Smooth muscle cell (in vitro differentiated cells): ENCODE measurements at regions not wholly inside any gene's neighbourhood (a gene's known extent, or its start where the extent isn't known, plus 50 kb on each side); places are given as distances from the start of the nearest gene placed in this dataset.
"Not testable (repeated sequence)": the region's sequence is repeated elsewhere in the genome, so short reads cannot be mapped to it uniquely, and the experiment has no call there.

Source experiments
- DNase-seq: peaks from one replicate; lab custom pipeline; 2025; ENCODE audit not compliant: unreplicated experiment; lab: John Stamatoyannopoulos, UW
- H2AFZ ChIP-seq: fragments of 200-600 bp; sonication (generic); 2 replicates; pipeline ENCODE4 v1.6.0; 2016; ENCODE audit warnings: antibody characterized with exemption, low read depth, mild to moderate bottlenecking
- H3F3A ChIP-seq: fragments of 200-600 bp; sonication (generic); 2 replicates; pipeline ENCODE4 v1.6.0; 2017; ENCODE audit warnings: antibody characterized with exemption, low read depth
- H3K27ac ChIP-seq: fragments of 200-600 bp; sonication (generic); 2 replicates; pipeline ENCODE4 v1.5.1; 2016; ENCODE audit warnings: low read depth, mild to moderate bottlenecking
- H3K27me3 ChIP-seq: fragments of 200-600 bp; sonication (generic); 2 replicates; pipeline ENCODE4 v1.6.1; 2016; ENCODE audit warnings: low read depth, mild to moderate bottlenecking
- H3K36me3 ChIP-seq: fragments of 200-600 bp; sonication (generic); 2 replicates; pipeline ENCODE4 v1.5.1; 2016; ENCODE audit warnings: low read depth
- H3K4me1 ChIP-seq: fragments of 200-600 bp; sonication (generic); 2 replicates; pipeline ENCODE4 v1.5.1; 2016; ENCODE audit warnings: low read depth
- H3K4me2 ChIP-seq: fragments of 200-600 bp; sonication (generic); 2 replicates; pipeline ENCODE4 v1.6.0; 2016; ENCODE audit warnings: mild to moderate bottlenecking
- H3K4me3 ChIP-seq: fragments of 200-600 bp; sonication (generic); 2 replicates; pipeline ENCODE4 v1.5.1; 2016; ENCODE audit warnings: mild to moderate bottlenecking
- H3K79me2 ChIP-seq: fragments of 200-600 bp; sonication (generic); 2 replicates; pipeline ENCODE4 v1.6.0; 2016; ENCODE audit warnings: low read depth, mild to moderate bottlenecking
- H3K9ac ChIP-seq: fragments of 200-600 bp; sonication (generic); 2 replicates; pipeline ENCODE4 v1.6.0; 2016; ENCODE audit warnings: low read depth
- H3K9me3 ChIP-seq: fragments of 200-600 bp; sonication (generic); replicated peaks from 2 replicates; pipeline ENCODE4 v1.5.1; 2016; ENCODE audit warnings: low read depth
- H4K20me1 ChIP-seq: fragments of 200-600 bp; sonication (generic); 2 replicates; pipeline ENCODE4 v1.6.0; 2016; ENCODE audit warnings: low read depth
- CTCF ChIP-seq: fragments of 200-600 bp; sonication (generic); IDR thresholded peaks from 2 replicates; pipeline ENCODE4 v1.5.1; 2017; ENCODE audit warnings: borderline replicate concordance, mild to moderate bottlenecking, antibody characterized with exemption; ENCODE audit not compliant: insufficient read depth, poor library complexity, severe bottlenecking
- WGBS: methylation state at CpG from one replicate; pipeline ENCODE4 v1.1.7; 2016; ENCODE audit warnings: low lambda C conversion rate; 5-methylcytosine and 5-hydroxymethylcytosine counted together

- no peak overlapping the region for H3K4me3 ChIP-seq
- 42% methylated on average over 1 of the region's 1 CpG for WGBS
- no peak for DNase-seq
Measured at GRCh38 chr2:195331129-195331528, 325.9 kb upstream of the SLC39A10 start.

DNA sequence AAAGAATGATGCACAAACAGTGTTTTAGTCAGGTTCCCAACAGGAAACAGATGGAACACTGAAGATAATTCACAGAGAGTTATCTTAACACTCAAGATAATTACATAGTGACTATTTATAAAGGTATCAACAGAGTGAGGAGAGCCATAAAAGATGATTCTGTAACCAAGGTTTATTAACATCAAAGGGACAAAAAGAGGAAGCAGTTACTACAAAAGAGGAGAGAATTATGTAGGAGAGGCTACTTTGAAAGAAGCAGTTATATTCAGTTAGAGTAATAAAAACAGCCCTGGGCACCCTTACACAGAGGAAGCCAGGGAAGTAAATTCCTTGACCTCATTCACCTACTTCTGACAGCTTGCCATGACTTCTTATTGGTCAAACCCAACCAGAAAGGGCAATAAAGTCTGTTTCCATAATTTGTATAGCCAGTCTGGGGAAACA is 326.5 kb upstream of the SLC39A10 start:
- DNase-seq: no peak
- Histone ChIP-seq H3K9ac (no peak overlapping the region), H3K9me3 (no peaks in the 10 kb centered on the region), H4K20me1 (no peaks in the 10 kb centered on the region), H2AFZ (no peak overlapping the region), H3K79me2 (no peaks in the 10 kb centered on the region), H3K4me2 (no peak overlapping the region), H3K4me1 (no peaks in the 10 kb centered on the region), H3K36me3 (no peaks in the 10 kb centered on the region), H3F3A (no peaks in the 10 kb centered on the region), H3K27ac (no peak overlapping the region), H3K27me3 (no peaks in the 10 kb centered on the region), H3K4me3 (no peak overlapping the region)
- no peak for TF ChIP-seq CTCF

More at GRCh38 chr2:195331129-195331528, 325.9 kb upstream of the SLC39A10 start:
- Histone ChIP-seq H3K4me2 (no peak overlapping the region), H3K9ac (no peak overlapping the region), H2AFZ (no peak overlapping the region), H3F3A (no peaks in the 10 kb centered on the region), H3K27me3 (no peaks in the 10 kb centered on the region), H3K9me3 (no peaks in the 10 kb centered on the region), H3K79me2 (no peaks in the 10 kb centered on the region), H3K36me3 (no peaks in the 10 kb centered on the region), H3K27ac (no peak overlapping the region), H4K20me1 (no peaks in the 10 kb centered on the region), H3K4me1 (no peaks in the 10 kb centered on the region)
- no peak for TF ChIP-seq CTCF

DNA sequence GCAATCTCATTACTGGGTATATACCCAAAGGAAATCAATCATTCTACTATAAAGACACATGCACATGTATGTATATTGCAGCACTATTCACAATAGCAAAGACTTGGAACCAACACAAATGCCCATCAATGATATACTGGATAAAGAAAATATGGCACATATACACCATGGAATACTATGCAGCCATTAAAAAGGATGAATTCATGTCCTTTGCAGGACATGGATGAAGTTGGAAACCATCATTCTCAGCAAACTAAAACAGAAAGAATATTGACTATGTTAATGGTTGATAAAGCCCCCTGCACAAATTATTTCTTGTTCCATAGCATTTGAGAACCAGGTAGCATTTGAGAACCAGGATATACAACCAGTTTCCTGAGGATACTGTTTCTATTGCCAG is 327.2 kb upstream of the SLC39A10 start:
- not testable (repeated sequence) for H3K27me3 ChIP-seq, H4K20me1 ChIP-seq, H3F3A ChIP-seq, H3K9ac ChIP-seq, H3K79me2 ChIP-seq, H3K4me2 ChIP-seq, DNase-seq, H3K4me1 ChIP-seq, H3K27ac ChIP-seq, H2AFZ ChIP-seq, H3K36me3 ChIP-seq, H3K4me3 ChIP-seq, H3K9me3 ChIP-seq

GRCh38 chr2:195326537-195326936 is 330.5 kb upstream of the SLC39A10 start:
- DNase-seq: no peak
- Histone ChIP-seq H3K27ac (no peak overlapping the region), H2AFZ (no peak overlapping the region), H3K79me2 (no peaks in the 10 kb centered on the region), H3K4me2 (no peak overlapping the region), H4K20me1 (no peaks in the 10 kb centered on the region), H3F3A (no peaks in the 10 kb centered on the region), H3K27me3 (no peaks in the 10 kb centered on the region), H3K4me1 (no peaks in the 10 kb centered on the region), H3K9ac (no peak overlapping the region), H3K4me3 (no peak overlapping the region), H3K36me3 (no peaks in the 10 kb centered on the region), H3K9me3 (no peaks in the 10 kb centered on the region)
- no peak for TF ChIP-seq CTCF
